ENCODE measurements at regions not wholly inside any gene's neighbourhood (a gene's known extent, or its start where the extent isn't known, plus 50 kb on each side); places are given as distances from the start of the nearest gene placed in this dataset.

DNA sequence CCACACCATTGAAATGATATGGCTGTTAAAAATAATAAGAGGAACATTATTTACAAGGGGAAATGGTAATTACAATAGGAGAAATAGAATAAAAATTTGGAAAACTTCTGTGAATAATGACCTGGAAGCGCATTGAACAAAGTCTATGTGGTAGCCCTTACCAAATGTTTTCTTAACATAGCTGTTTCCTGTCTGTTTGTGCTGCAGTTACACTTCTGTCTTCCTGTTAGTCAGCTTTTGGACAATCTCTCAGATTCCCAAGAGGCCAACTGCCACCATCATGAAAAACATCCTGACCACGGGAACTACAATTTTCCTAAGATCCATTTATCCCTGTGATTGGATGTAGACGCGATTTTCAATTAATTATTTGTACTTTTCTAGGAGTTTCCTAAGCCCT lies 754.4 kb upstream of the MARCKS start:
- no peak for DNase-seq (ENCODE audit: low spot score)

- no peak for DNase-seq (ENCODE audit: low spot score)
These were observed 753.3 kb upstream of the MARCKS start for GRCh38 chr6:113103634-113104361.

DNA sequence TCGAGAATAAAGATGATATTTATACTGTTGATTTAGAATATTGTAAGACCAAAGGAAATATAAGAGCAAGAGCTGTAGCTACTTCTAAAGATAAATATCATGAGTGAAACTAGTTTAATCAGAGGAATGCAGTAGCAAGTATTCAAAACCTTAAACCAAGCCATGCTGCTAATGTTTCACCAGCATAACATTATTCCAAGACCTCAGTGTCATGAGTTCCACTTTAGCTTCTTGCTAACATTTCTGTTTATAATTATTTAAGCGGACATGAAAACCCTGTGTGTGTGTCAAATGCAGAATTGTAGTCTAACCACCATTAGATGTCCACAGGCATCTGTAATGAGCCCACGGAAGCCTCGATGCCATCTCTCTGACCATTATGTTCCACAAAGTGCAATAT lies 752.6 kb upstream of the MARCKS start:
- no peak for DNase-seq (ENCODE audit: low spot score)

GRCh38 chr6:113104951-113105350 lies 752.2 kb upstream of the MARCKS start:
- no peak for DNase-seq (ENCODE audit: low spot score)

DNA sequence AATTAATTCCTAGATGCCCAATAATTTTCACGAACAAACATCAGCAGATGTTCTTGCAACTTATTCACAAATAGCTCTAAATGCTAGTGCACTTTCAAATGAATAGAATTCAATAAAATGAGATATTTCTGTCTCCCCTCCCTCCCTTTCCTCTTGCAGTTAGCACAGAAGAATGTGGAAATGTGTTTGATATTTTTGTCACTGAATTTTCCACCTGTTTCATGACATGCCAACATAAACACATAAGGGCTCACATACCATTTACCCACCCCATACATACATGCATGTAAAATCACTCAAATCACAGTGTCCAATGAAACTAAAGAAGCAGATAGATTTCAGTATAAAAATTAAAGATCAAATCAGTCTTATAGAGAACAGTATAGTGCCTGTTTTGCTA lies 746.9 kb upstream of the MARCKS start:
- no peak for DNase-seq (ENCODE audit: low spot score)

DNA sequence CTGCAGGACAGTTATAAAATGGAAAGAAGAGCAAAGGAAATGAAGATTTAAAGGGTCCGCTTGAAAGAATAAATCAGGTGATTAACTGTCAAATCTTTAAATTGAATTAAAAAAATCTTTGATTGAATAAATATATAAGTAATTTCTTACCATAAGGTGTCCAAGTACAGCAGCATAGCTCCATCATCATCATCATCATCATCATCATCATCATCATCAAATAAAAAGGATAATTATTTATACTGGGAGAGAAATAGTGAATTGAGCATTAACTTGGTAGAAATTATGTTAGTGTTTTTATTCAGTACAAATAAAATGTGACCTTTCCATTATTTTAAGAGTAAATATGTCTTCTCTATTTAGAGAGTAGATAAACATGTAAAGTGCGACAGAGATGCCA lies 745.6 kb upstream of the MARCKS start:
- DNase-seq (ENCODE audit: low spot score) = no peak

GRCh38 chr6:113112086-113112485 lies 745.1 kb upstream of the MARCKS start:
- no peak for DNase-seq (ENCODE audit: low spot score)

DNA sequence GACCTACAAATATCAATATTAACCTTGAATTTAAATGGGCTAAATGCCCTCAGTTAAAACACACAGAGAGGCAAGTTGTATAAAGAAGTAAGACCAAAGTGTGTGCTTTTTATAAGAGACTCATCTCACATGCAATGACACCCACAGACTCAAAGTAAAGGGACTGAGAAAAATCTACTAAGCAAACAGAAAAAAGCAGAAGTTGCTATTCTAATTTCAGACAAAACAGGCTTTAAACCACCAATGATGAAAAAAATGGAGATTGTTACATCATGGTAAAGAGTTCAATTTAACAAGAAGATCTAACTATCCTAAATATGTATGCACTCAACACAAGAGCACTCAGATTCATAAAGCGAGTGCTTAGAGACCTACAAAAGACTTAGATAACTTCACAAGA lies 741.9 kb upstream of the MARCKS start:
- DNase-seq (ENCODE audit: low spot score) = no peak

GRCh38 chr6:113120224-113120581 lies 736.9 kb upstream of the MARCKS start:
- DNase-seq (ENCODE audit: low spot score) = no peak

- no peak for DNase-seq (ENCODE audit: low spot score)
These were observed 736.4 kb upstream of the MARCKS start for GRCh38 chr6:113120582-113121285.

- no peak for DNase-seq (ENCODE audit: low spot score)
These were observed 735.6 kb upstream of the MARCKS start for GRCh38 chr6:113121571-113121970.

GRCh38 chr6:113122060-113122459 lies 735.1 kb upstream of the MARCKS start:
- DNase-seq (ENCODE audit: low spot score) = no peak

GRCh38 chr6:113125626-113126025 lies 731.5 kb upstream of the MARCKS start:
- no peak for DNase-seq (ENCODE audit: low spot score)

- DNase-seq (ENCODE audit: low spot score) = no peak
These were observed 729.2 kb upstream of the MARCKS start for GRCh38 chr6:113127786-113128419.

DNA sequence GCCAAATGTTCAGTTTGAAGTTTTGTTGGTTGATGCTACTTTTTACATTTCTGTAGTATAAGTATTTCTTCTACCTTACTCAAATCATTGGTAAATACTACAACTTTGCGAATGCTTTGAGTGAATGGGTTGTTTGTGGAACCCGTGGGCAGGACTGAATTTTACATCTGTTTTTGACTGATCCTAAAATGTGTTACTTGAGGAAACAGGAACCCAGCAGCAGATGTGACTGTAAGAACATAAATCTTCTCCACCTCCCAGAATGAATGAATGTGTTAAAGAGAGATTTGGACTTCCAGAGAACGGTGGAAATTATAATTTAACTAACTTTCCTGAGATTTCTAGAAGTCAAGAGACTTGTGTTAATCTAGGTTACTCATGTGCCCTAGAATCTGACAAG lies 728.5 kb upstream of the MARCKS start:
- DNase-seq (ENCODE audit: low spot score) = no peak

GRCh38 chr6:113129991-113130390 lies 727.2 kb upstream of the MARCKS start:
- DNase-seq (ENCODE audit: low spot score) = no peak

- no peak for DNase-seq (ENCODE audit: low spot score)
These were observed 719.7 kb upstream of the MARCKS start for GRCh38 chr6:113137426-113137825.

GRCh38 chr6:113140721-113141120 lies 716.4 kb upstream of the MARCKS start:
- DNase-seq (ENCODE audit: low spot score) = no peak

DNA sequence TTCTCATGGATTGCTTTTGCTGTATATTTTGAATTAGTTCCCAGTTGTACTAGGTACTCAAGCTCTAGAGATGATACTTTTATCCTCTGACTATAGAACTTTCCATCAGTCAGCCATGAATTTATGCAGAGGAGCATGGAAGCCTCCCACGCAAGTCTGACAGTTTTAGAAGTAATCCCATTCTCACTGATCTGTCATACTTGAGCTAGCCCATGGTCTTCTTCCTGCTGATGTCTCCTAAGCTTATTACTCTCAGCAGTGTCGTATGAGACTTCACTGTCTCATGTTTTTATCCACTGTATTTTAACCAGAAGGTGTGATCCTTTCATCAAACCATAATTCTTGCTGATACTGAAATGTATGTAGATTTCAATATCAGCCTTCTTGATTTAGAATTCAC lies 715.2 kb upstream of the MARCKS start:
- no peak for DNase-seq (ENCODE audit: low spot score)

GRCh38 chr6:113142671-113143174 lies 714.4 kb upstream of the MARCKS start:
- DNase-seq (ENCODE audit: low spot score) = no peak

- no peak for DNase-seq (ENCODE audit: low spot score)
These were observed 713.9 kb upstream of the MARCKS start for GRCh38 chr6:113143206-113143605.

- DNase-seq (ENCODE audit: low spot score) = no peak
These were observed 713.0 kb upstream of the MARCKS start for GRCh38 chr6:113144117-113144516.

DNA sequence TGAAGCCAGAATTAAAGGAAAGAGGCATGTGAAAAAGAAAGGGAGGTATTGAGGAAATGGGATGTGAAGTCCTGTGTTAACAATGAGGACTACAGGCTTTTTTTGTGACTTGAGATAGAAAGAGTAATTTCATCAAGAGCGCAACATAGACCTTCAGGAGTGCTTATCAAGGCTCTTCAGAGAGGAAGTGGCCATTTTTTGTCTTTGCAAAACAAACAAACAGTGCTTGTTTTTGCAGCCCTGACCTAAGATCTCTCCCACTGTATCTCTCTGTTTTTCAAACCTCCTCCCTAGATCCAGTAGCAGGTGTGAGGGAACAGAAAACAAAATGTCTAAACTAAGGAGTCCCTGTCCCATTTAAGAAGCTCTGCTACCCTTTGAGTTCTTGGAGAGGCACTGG lies 710.3 kb upstream of the MARCKS start:
- DNase-seq (ENCODE audit: low spot score) = no peak
